Breast epithelium (tissue), 4 donors: ENCODE measurements at regions not wholly inside any gene's neighbourhood (a gene's known extent, or its start where the extent isn't known, plus 50 kb on each side); places are given as distances from the start of the nearest gene placed in this dataset.

Source experiments
- DNase-seq, 2 donors: peaks; one replicate each; pipeline ENCODE4 v3.0.0-alpha.2; 2019; ENCODE audit warnings: low spot score in 2 of 2
- H3K27ac ChIP-seq, 2 donors: fragments of 200-600 bp; sonication (generic) in 1 of 2; one replicate each; pipeline ENCODE4 v1.5.1; 2016 to 2019; ENCODE audit warnings: mild to moderate bottlenecking in 1 of 2
- H3K27me3 ChIP-seq, 2 donors: fragments of 200-600 bp; sonication (generic) in 1 of 2; one replicate each; pipeline versions ENCODE4 v1.5.1 to v1.6.0; 2017 to 2019; ENCODE audit warnings: control low read depth in 1 of 2, mild to moderate bottlenecking in 1 of 2
- H3K36me3 ChIP-seq: fragments of 200-600 bp; one replicate; pipeline ENCODE4 v1.5.1; 2019
- H3K4me1 ChIP-seq, 2 donors: fragments of 200-600 bp; sonication (generic); one replicate each; pipeline ENCODE4 v1.5.1; 2016 to 2019; ENCODE audit warnings: control low read depth in 1 of 2
- H3K4me3 ChIP-seq, 3 donors: fragments of 200-600 bp; sonication (generic); 1 replicate in 2 of 3; 2 replicates in 1 of 3; pipeline ENCODE4 v1.5.1; 2016 to 2019; ENCODE audit warnings: mild to moderate bottlenecking in 3 of 3, moderate library complexity in 2 of 3
- H3K9me3 ChIP-seq, 2 donors: fragments of 200-600 bp; sonication (generic) in 1 of 2; one replicate each; pipeline ENCODE4 v1.5.1; 2016 to 2019; ENCODE audit warnings: control low read depth in 1 of 2
- POLR2A ChIP-seq: fragments of 450-650 bp; IDR thresholded peaks from one replicate; pipeline ENCODE4 v1.6.1; 2016; ENCODE audit warnings: antibody characterized with exemption, mild to moderate bottlenecking, moderate library complexity
- POLR2AphosphoS5 ChIP-seq, 3 donors: sonication (generic); formaldehyde crosslinking; IDR thresholded peaks; one replicate each; pipeline ENCODE4 v1.6.1; 2017; ENCODE audit warnings: antibody characterized with exemption in 3 of 3
- intact Hi-C: fragments of 100-400 bp; cut with DNase I; formaldehyde crosslinking; loops from one replicate; pipeline ENCODE4 v1.15.1; 2023; ENCODE audit warnings: low total_unique reads
- TF ChIP-seq, protein P1 (sequence below), 3 donors: fragments of 450-650 bp; IDR thresholded peaks; one replicate each; pipeline ENCODE4 v1.5.1; 2016 to 2017; ENCODE audit warnings: antibody characterized with exemption in 3 of 3, mild to moderate bottlenecking in 3 of 3, moderate library complexity in 3 of 3

DNA sequence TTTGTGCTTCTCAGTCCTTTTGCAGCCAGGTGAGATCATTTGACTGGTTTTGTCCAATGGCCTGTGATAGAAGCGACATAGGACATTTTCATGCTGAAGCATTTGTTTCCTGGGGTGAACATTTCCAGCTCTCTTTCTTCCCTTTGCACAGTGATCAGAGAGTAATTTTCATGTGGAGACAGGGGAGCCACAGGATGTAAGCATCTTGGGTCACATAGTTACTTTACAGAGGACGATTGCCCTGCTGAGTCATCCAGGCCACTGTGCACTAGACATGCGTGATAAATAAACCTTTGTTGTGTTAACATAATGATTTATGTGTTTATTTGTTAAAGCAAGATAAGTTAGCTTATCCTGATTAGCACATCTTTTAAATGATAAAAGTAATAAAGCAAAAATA is 263.5 kb upstream of the CCDC179 start:
- H3K4me1 ChIP-seq: no peaks in the 10 kb centered on the region
- intact Hi-C loops: no loop called here
- no peak overlapping the region for H3K4me3 ChIP-seq
- H3K27ac ChIP-seq: no peak overlapping the region
- no peak for TF ChIP-seq POLR2AphosphoS5 (IDR thresholded peaks at IDR 0.05)
- TF ChIP-seq, protein P1, sequence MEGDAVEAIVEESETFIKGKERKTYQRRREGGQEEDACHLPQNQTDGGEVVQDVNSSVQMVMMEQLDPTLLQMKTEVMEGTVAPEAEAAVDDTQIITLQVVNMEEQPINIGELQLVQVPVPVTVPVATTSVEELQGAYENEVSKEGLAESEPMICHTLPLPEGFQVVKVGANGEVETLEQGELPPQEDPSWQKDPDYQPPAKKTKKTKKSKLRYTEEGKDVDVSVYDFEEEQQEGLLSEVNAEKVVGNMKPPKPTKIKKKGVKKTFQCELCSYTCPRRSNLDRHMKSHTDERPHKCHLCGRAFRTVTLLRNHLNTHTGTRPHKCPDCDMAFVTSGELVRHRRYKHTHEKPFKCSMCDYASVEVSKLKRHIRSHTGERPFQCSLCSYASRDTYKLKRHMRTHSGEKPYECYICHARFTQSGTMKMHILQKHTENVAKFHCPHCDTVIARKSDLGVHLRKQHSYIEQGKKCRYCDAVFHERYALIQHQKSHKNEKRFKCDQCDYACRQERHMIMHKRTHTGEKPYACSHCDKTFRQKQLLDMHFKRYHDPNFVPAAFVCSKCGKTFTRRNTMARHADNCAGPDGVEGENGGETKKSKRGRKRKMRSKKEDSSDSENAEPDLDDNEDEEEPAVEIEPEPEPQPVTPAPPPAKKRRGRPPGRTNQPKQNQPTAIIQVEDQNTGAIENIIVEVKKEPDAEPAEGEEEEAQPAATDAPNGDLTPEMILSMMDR (IDR thresholded peaks at IDR 0.05): no peak
- no peak for TF ChIP-seq POLR2A
- no peaks in the 10 kb centered on the region for H3K36me3 ChIP-seq
- H3K27me3 ChIP-seq: no peaks in the 10 kb centered on the region
- DNase-seq: no peak
- H3K9me3 ChIP-seq: peaks cover 0 to 1% of the 10 kb centered on the region in 2 donors

DNA sequence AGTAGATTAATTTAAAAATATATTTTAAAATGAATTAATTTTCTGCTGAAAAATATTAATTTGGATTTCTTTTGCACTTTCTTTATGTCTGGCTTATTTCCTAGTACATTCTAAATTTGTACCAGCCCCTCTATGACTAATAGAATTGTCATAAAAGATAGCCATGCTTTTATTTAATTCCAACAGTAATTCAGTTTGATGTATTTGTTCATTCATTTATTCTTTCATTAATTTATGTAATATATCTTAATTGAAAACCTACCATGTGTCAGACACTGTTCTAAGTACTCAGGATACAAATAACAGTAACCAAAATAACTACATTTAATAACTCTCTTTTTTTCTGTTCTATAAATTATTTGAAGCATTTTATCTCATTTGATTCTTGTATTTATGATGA is 264.0 kb upstream of the CCDC179 start:
- Histone ChIP-seq H3K4me1 (no peaks in the 10 kb centered on the region), H3K27ac (no peak overlapping the region), H3K36me3 (no peaks in the 10 kb centered on the region), H3K9me3 (peaks cover 0 to 6% of the 10 kb centered on the region in 2 donors), H3K4me3 (no peak overlapping the region), H3K27me3 (no peaks in the 10 kb centered on the region)
- DNase-seq: no peak
- TF ChIP-seq, protein P1 (IDR thresholded peaks at IDR 0.05): no peak
- TF ChIP-seq POLR2A: no peak
- no peak for TF ChIP-seq POLR2AphosphoS5 (IDR thresholded peaks at IDR 0.05)
- intact Hi-C loops: no loop called here

DNA sequence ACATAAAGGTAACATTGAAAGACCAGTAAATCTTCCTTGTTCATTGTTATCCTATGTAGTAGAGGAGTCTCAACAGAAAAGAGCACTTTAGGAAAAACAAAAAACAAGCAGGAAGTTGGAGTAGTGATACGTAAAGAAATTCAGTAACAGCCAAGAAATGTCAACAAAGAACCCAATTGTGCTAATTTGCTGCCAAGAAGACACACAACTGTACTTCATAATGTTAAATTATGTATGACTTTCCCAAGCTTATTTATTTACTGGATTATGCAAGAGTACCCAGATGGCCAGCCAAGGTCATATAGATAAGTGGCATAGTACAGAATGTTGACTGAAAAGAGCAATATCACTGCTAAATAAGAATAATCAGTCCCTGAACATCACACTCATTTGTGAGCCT is 264.7 kb upstream of the CCDC179 start:
- intact Hi-C loops: no loop called here
- H3K4me3 ChIP-seq: no peak overlapping the region
- TF ChIP-seq POLR2AphosphoS5 (IDR thresholded peaks at IDR 0.05): no peak
- TF ChIP-seq POLR2A: no peak
- TF ChIP-seq, protein P1 (IDR thresholded peaks at IDR 0.05): no peak
- no peaks in the 10 kb centered on the region for H3K27me3 ChIP-seq
- no peaks in the 10 kb centered on the region for H3K36me3 ChIP-seq
- H3K4me1 ChIP-seq: no peaks in the 10 kb centered on the region
- H3K9me3 ChIP-seq: peaks cover 0 to 6% of the 10 kb centered on the region in 2 donors
- no peak overlapping the region for H3K27ac ChIP-seq
- no peak for DNase-seq

DNA sequence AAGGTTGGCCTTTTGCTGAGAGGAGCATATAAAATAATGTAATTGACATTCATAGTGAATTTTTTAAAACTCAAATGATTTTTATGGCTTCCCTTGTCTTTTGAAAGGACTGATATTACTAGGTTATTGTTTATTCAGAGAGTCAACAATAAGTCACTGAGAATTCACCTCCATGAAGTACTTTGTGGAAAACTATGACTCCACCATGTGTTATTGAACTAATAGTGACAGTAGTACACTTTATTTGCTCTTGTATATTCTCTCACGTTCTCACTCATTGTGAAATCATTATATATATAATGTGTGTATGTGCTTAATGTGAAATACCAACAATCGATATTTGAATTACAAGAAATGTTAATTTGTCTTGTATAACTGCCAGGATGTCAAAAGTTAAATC is 267.4 kb upstream of the CCDC179 start:
- Histone ChIP-seq H3K4me1 (no peaks in the 10 kb centered on the region), H3K36me3 (no peaks in the 10 kb centered on the region), H3K27me3 (no peaks in the 10 kb centered on the region), H3K4me3 (no peak overlapping the region), H3K9me3 (peaks cover 0 to 6% of the 10 kb centered on the region in 2 donors), H3K27ac (no peak overlapping the region)
- no peak for DNase-seq
- TF ChIP-seq, protein P1 (IDR thresholded peaks at IDR 0.05): no peak
- no peak for TF ChIP-seq POLR2AphosphoS5 (IDR thresholded peaks at IDR 0.05)
- TF ChIP-seq POLR2A: no peak
- intact Hi-C loops: no loop called here

DNA sequence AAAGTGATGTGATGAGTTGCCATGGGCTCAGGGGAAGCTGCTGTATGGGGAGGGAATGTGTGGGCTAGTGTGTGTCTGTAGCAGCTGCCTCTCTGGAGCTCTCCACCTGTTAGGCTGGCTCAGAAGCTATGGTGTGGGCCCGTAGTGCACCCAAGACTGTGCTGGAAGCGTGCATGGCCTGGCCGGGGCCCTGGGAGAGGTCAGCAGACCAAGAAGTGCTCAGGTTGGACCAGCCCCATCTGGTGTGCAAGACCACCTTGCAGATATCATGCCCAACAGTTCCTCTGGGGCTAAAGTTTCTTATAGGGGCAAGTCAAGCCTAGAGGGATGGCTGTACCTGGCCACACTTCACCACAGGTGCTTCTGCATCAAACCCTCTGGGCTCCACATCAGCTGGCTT is 274.4 kb upstream of the CCDC179 start:
- intact Hi-C loops: no loop called here
- Histone ChIP-seq H3K36me3 (no peaks in the 10 kb centered on the region), H3K9me3 (no peaks in the 10 kb centered on the region), H3K4me3 (no peak overlapping the region), H3K4me1 (no peaks in the 10 kb centered on the region), H3K27ac (no peak overlapping the region), H3K27me3 (no peaks in the 10 kb centered on the region)
- DNase-seq: no peak
- TF ChIP-seq, protein P1 (IDR thresholded peaks at IDR 0.05): no peak
- TF ChIP-seq POLR2AphosphoS5 (IDR thresholded peaks at IDR 0.05) (no peak), POLR2A (no peak)
